Esophagus (tissue), 2 donors: ENCODE measurements at regions not wholly inside any gene's neighbourhood (a gene's known extent, or its start where the extent isn't known, plus 50 kb on each side); places are given as distances from the start of the nearest gene placed in this dataset.

Experiments used
- H3K27ac ChIP-seq, 2 donors: one replicate each; pipeline ENCODE4 v1.5.1; 2013; ENCODE audit warnings: low read depth in 2 of 2, mild to moderate bottlenecking in 2 of 2, inconsistent platforms in 1 of 2, low read length in 1 of 2, moderate library complexity in 1 of 2
- H3K27me3 ChIP-seq, 2 donors: one replicate each; pipeline ENCODE4 v1.6.1; 2013; ENCODE audit warnings: low read length in 2 of 2, control low read depth in 1 of 2, mild to moderate bottlenecking in 1 of 2; ENCODE audit not compliant: insufficient read depth in 2 of 2, control insufficient read depth in 1 of 2
- H3K36me3 ChIP-seq, 2 donors: one replicate each; pipeline ENCODE4 v1.6.1; 2013; ENCODE audit warnings: low read length in 1 of 2; ENCODE audit not compliant: control insufficient read depth in 2 of 2, insufficient read depth in 2 of 2
- H3K4me1 ChIP-seq, 2 donors: one replicate each; pipeline ENCODE4 v1.6.1; 2013; ENCODE audit warnings: low read length in 1 of 2; ENCODE audit not compliant: control insufficient read depth in 2 of 2, insufficient read depth in 2 of 2
- H3K4me3 ChIP-seq, 2 donors: one replicate each; pipeline ENCODE4 v1.5.1; 2013; ENCODE audit warnings: low read length in 2 of 2, mild to moderate bottlenecking in 2 of 2, low read depth in 1 of 2, moderate library complexity in 1 of 2
- H3K9me3 ChIP-seq, 2 donors: one replicate each; pipeline ENCODE4 v1.6.1; 2013; ENCODE audit warnings: mild to moderate bottlenecking in 2 of 2, low read depth in 1 of 2, low read length in 1 of 2, moderate library complexity in 1 of 2; ENCODE audit not compliant: control insufficient read depth in 2 of 2, insufficient read depth in 1 of 2
- WGBS, 2 donors: extraction: QIAGEN DNeasy Blood & Tissue Kit; methylation state at CpG; one replicate each; pipeline ENCODE4 v1.1.7; 2013; 5-methylcytosine and 5-hydroxymethylcytosine counted together
- donor health status: healthy with polysubstance abuse.
- donor health status: Bipolar disorder and iron deficiency.

DNA sequence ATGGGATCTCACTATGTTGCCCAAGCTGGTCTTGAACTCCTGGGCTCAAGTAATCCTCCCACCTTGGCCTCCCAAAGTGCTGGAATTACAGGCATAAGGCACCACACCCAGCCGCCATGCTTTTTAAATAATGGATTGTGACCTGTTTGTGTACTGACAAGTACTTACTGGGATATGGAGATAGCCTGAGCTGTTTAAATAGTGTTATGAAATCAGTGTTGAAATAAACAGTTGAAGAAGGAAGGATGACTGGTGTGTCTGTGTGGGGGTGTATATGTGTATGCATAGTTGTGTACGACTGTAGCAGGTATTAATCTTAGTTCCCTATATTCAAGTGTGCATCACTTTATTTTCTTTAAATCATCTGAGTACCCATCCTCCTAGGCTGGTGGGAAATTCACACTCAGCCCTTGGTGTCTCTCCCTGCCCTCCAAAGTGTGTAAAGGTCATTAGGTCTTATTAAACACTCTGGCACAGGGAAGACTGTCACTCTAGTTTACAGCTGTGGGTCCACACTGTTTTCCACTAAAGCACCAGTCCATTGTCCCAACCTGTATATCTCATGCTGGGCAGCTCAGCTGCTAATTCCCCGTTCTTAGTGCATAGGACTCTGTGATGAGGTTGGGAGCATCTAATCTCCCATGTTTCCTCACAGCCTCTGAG lies 91.0 kb downstream of the SNX18 start:
- H3K27me3 ChIP-seq = no peaks in the 10 kb centered on the region
- WGBS, 2 donors = 87 to 89% methylated on average over 3 of the region's 3 CpGs
- H3K4me3 ChIP-seq = no peak overlapping the region
- no peak overlapping the region for H3K27ac ChIP-seq
- H3K4me1 ChIP-seq = no peaks in the 10 kb centered on the region
- H3K9me3 ChIP-seq = no peaks in the 10 kb centered on the region
- H3K36me3 ChIP-seq = no peaks in the 10 kb centered on the region

DNA sequence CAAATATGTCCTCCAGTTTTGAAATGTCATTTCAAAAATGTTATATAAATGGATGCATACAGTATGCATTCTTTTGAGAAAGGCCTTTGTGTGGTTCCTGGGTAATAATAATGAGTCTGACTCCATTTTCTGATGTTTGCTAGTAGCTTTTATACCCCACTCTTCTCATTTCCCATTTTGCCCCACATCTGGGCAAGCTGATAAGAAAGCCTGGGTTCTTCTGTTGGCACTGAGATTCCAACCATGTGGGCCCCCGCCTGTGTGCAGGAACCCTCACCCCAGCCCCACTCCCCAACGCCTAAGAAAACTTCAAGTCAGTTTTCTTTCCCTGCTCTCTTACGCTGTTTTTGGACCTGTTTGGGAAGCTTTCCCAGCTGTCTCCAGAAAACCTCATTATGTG lies 89.4 kb downstream of the SNX18 start:
- Histone ChIP-seq H3K9me3 (no peaks in the 10 kb centered on the region), H3K27me3 (no peaks in the 10 kb centered on the region), H3K36me3 (no peaks in the 10 kb centered on the region), H3K4me1 (no peaks in the 10 kb centered on the region), H3K4me3 (no peak overlapping the region), H3K27ac (no peak overlapping the region)
- 92 to 94% methylated on average over 3 of the region's 3 CpGs for WGBS, 2 donors

DNA sequence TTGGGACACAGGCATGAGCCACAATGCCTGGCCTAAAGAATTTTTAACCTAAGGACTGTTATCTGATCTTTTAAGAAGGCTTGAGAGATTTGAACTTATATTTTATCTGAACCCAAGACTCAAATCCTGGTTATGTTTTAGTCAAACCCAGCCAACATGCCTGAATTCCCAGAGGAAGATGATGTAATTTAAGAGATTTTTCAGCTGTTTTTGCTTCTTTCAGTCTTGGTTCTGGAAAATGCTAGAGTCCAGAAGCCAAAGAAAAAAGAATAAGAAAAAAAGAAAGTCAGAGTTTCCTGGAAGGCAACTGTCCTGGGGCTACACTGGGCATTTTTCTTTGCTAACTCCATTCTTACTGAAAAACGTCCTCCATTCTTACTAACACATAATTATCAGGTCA lies 85.8 kb downstream of the SNX18 start:
- no peak overlapping the region for H3K27ac ChIP-seq
- H3K36me3 ChIP-seq = no peaks in the 10 kb centered on the region
- H3K9me3 ChIP-seq = no peaks in the 10 kb centered on the region
- 18 to 32% methylated on average over 1 of the region's 1 CpG for WGBS, 2 donors
- no peaks in the 10 kb centered on the region for H3K4me1 ChIP-seq
- no peaks in the 10 kb centered on the region for H3K27me3 ChIP-seq
- H3K4me3 ChIP-seq = no peak overlapping the region

DNA sequence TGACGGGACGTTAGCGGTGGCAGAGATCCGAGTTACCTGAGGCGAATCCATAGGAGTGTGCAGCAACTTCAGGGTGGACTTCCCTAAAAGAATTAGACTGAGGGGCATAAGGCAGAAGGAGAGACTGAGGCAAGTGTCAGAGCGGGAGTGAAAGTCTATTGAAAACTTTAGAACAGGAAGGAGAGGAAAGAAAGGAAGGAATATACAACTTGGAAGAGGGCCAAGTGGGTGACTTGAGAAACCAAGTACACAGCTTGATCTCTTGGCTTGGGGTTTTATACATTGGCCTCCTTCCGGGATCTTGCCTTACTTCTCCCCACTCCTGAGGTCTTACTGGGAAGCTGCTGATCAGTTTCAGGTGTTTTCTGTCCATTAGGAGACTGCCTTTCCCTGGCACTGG lies 84.9 kb downstream of the SNX18 start:
- H3K4me3 ChIP-seq = no peak overlapping the region
- peak overlapping the region in 1 of 2 donors; percentile 22 for H3K27ac ChIP-seq
- H3K9me3 ChIP-seq = no peaks in the 10 kb centered on the region
- no peaks in the 10 kb centered on the region for H3K4me1 ChIP-seq
- 90% methylated on average over 7 of the region's 7 CpGs for WGBS, 2 donors
- H3K36me3 ChIP-seq = no peaks in the 10 kb centered on the region
- H3K27me3 ChIP-seq = no peaks in the 10 kb centered on the region

DNA sequence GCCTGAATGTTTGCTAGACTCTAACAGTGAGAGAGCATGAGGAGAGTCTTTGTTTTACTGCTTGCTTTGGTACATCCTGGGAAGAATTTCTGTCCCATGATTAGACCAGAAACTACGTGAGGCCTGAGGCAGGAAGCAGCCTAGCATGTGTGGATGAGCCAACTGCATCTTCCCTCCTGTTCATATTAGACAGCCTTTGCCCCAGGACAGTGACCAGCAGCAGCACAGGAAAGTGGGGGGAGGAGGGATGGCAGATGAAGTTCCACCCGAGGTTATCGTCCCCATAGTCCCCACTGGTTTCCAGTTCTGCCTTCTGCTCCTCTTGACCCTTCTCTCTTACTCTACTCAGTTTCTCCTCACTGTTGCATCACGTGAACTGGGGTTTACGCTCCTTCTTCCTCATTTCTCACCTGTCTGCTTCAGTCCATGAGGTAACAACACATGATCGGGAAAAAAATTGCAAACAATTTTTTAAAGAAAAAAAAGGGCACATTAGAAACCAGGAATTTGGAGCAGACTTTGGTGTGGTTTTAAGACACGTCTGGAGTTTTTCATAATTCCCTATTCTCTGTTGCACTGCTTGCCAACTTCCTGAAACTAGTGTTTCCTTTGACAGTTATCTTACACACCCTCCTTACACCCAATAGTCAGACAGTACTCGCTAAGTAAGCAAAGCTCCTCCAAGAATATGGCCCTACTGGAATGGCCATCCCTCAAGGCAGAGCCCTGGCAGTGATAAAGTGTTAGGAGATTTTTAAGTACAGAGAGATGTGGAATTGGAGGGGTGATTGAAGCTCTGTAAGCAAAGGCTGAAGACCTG lies 84.1 kb downstream of the SNX18 start:
- Histone ChIP-seq H3K4me1 (no peaks in the 10 kb centered on the region), H3K27me3 (no peaks in the 10 kb centered on the region), H3K9me3 (no peaks in the 10 kb centered on the region), H3K36me3 (no peaks in the 10 kb centered on the region), H3K4me3 (no peak overlapping the region), H3K27ac (no peak overlapping the region)
- WGBS, 2 donors = 74 to 79% methylated on average over 8 of the region's 8 CpGs
